T-cell (primary cell): ENCODE measurements at regions not wholly inside any gene's neighbourhood (a gene's known extent, or its start where the extent isn't known, plus 50 kb on each side); places are given as distances from the start of the nearest gene placed in this dataset.

Source experiments
- ATAC-seq, 4 experiments: fragments of 200-7000 bp in 3 of 4; fragments of 150-1000 bp in 1 of 4; cut with Tn5 transposase; replicated peaks in 1 of 4; 1 replicate in 3 of 4; 2 replicates in 1 of 4; pipeline ENCODE4 v1.10.0; 2021; ENCODE audit warnings: moderate library complexity in 3 of 4, mild to moderate bottlenecking in 2 of 4, moderate number of reproducible peaks in 1 of 4
- CTCF ChIA-PET, 2 donors: fragments of 300-600 bp; sonication (Branson Sonifier 250); formaldehyde crosslinking; loops; one replicate each; lab custom pipeline; 2022; ENCODE audit warnings: antibody characterized with exemption in 2 of 2; lab: Charles Lee
- POLR2A ChIA-PET, 2 donors: fragments of 300-600 bp; sonication (Branson Sonifier 250); formaldehyde crosslinking; loops; one replicate each; lab custom pipeline; 2022; ENCODE audit warnings: antibody characterized with exemption in 2 of 2; lab: Charles Lee
- DNase-seq, 35 experiments: peaks; one replicate each; pipeline versions ENCODE4 v3.0.0 to v3.0.0-alpha.2; 2013 to 2023
- H3K27ac ChIP-seq: one replicate; pipeline ENCODE4 v1.5.1; 2013; ENCODE audit warnings: low read length
- H3K27me3 ChIP-seq, 2 experiments: replicated peaks in 1 of 2; 1 replicate in 1 of 2; 2 replicates in 1 of 2; pipeline versions ENCODE4 v1.6.1 to v1.7.0; 2013; ENCODE audit warnings: low read length in 1 of 2, mixed read lengths in 1 of 2; ENCODE audit not compliant: control insufficient read depth in 2 of 2, insufficient read depth in 2 of 2; ENCODE audit errors: extremely low read depth in 1 of 2
- H3K36me3 ChIP-seq, 2 donors: 1 replicate in 1 of 2; 2 replicates in 1 of 2; pipeline versions ENCODE4 v1.6.1 to v1.7.0; 2013; ENCODE audit warnings: low read length in 1 of 2; ENCODE audit not compliant: control insufficient read depth in 2 of 2, insufficient read depth in 1 of 2; ENCODE audit errors: extremely low read depth in 1 of 2
- H3K4me1 ChIP-seq, 2 experiments: 1 replicate in 1 of 2; 2 replicates in 1 of 2; pipeline versions ENCODE4 v1.6.1 to v1.7.0; 2013; ENCODE audit warnings: low read length in 2 of 2, mixed read lengths in 1 of 2; ENCODE audit not compliant: insufficient read depth in 2 of 2, control insufficient read depth in 1 of 2; ENCODE audit errors: extremely low read depth in 1 of 2
- H3K4me3 ChIP-seq, 2 donors: 1 replicate in 1 of 2; 2 replicates in 1 of 2; pipeline versions ENCODE4 v1.5.1 to v1.7.0; 2013; ENCODE audit warnings: mild to moderate bottlenecking in 2 of 2, low read length in 1 of 2, moderate library complexity in 1 of 2; ENCODE audit not compliant: control insufficient read depth in 1 of 2; ENCODE audit errors: extremely low read depth in 1 of 2
- H3K9me3 ChIP-seq: 2 replicates; pipeline ENCODE4 v1.7.0; 2013
- H3K27ac Mint-ChIP-seq, 2 donors: one replicate each; pipeline ENCODE4 v1.8.0; 2020 to 2021; ENCODE audit warnings: mild to moderate bottlenecking in 2 of 2, mixed read lengths in 2 of 2
- H3K27me3 Mint-ChIP-seq, 2 donors: one replicate each; pipeline ENCODE4 v1.8.0; 2021 to 2022; ENCODE audit warnings: mixed read lengths in 2 of 2
- H3K36me3 Mint-ChIP-seq: one replicate; pipeline ENCODE4 v1.8.0; 2021; ENCODE audit warnings: mixed read lengths
- H3K4me1 Mint-ChIP-seq, 3 donors: one replicate each; pipeline ENCODE4 v1.8.0; 2020 to 2022; ENCODE audit warnings: mixed read lengths in 3 of 3, mild to moderate bottlenecking in 1 of 3
- H3K4me3 Mint-ChIP-seq, 3 donors: one replicate each; pipeline ENCODE4 v1.8.0; 2020 to 2022; ENCODE audit warnings: mild to moderate bottlenecking in 3 of 3, mixed read lengths in 3 of 3, moderate library complexity in 3 of 3
- H3K9me3 Mint-ChIP-seq, 3 donors: one replicate each; pipeline ENCODE4 v1.8.0; 2020 to 2022; ENCODE audit warnings: mixed read lengths in 3 of 3
- WGBS: methylation state at CpG from one replicate; pipeline ENCODE4 v1.1.5; 2013; ENCODE audit warnings: missing lambda C conversion rate; ENCODE audit not compliant: insufficient coverage; 5-methylcytosine and 5-hydroxymethylcytosine counted together

DNA sequence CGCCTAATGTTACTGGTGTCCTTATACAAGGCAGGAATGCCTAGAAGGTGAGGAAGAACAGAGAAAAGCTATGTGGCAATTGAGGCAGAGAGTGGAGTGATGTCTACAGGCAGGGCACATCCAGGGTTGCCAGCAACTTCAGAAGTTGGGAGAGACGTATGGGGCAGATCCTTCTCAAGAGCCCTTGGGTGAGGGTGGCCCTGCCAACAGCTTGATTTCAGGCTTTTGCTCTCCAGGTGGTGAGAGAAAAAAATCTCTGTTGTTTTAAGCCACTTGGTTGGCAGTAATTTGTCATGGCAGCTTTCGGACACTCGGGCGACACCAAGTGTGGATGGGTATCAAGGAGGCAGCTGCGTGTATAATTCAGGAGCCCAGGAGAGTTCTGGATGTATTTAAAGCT lies 217.4 kb upstream of the SMIM21 start:
- no peaks in the 10 kb centered on the region for H3K27me3 ChIP-seq
- no peaks in the 10 kb centered on the region for H3K9me3 ChIP-seq
- no peak for ATAC-seq
- Mint-ChIP-seq H3K9me3 (peaks cover 11 to 14% (median 12%) of the 10 kb centered on the region in 3 donors), H3K4me1 (no peaks in the 10 kb centered on the region), H3K27ac (no peak overlapping the region), H3K36me3 (no peaks in the 10 kb centered on the region), H3K27me3 (peaks cover under 1 to 6% of the 10 kb centered on the region in 2 donors), H3K4me3 (no peak overlapping the region)
- H3K4me1 ChIP-seq, result no peaks in the 10 kb centered on the region
- no peak for DNase-seq
- H3K36me3 ChIP-seq, result no peaks in the 10 kb centered on the region
- no peak overlapping the region for H3K4me3 ChIP-seq
- POLR2A ChIA-PET, result no interaction called here
- 94% methylated on average over 6 of the region's 6 CpGs for WGBS
- H3K27ac ChIP-seq, result no peak overlapping the region
- CTCF ChIA-PET, result no interaction called here

DNA sequence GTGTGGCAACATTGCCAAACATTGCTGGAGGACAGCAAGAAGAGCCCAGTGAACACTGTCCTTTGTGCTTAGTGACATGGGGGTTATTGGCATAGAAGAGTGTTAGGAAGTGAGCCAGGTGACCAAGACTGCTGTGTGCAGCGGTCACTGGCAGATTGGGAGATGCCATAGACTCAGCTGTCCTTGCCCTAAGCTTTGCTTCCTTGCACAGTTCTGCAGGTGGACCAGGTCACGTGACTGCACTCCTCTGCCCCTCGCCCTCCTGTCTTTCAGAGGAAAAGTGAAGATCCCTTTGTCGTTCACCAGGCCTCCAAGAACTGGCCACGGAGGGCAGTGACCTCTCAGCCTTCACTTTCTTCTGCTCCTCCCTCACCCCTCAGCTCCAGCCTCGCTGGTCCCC lies 215.6 kb upstream of the SMIM21 start:
- no peaks in the 10 kb centered on the region for H3K4me1 Mint-ChIP-seq
- peaks cover 11 to 14% (median 12%) of the 10 kb centered on the region in 3 donors for H3K9me3 Mint-ChIP-seq
- POLR2A ChIA-PET, result no interaction called here
- no peaks in the 10 kb centered on the region for H3K36me3 Mint-ChIP-seq
- no peaks in the 10 kb centered on the region for H3K9me3 ChIP-seq
- DNase-seq (no peak), ATAC-seq (no peak)
- peaks cover 7 to 8% of the 10 kb centered on the region in 2 donors for H3K27me3 Mint-ChIP-seq
- H3K4me1 ChIP-seq, result no peaks in the 10 kb centered on the region
- no peak overlapping the region for H3K27ac Mint-ChIP-seq
- H3K4me3 ChIP-seq, result no peak overlapping the region
- CTCF ChIA-PET, result no interaction called here
- H3K27ac ChIP-seq, result no peak overlapping the region
- 67% methylated on average over 6 of the region's 6 CpGs for WGBS
- no peak overlapping the region for H3K4me3 Mint-ChIP-seq
- no peaks in the 10 kb centered on the region for H3K27me3 ChIP-seq
- H3K36me3 ChIP-seq, result no peaks in the 10 kb centered on the region

DNA sequence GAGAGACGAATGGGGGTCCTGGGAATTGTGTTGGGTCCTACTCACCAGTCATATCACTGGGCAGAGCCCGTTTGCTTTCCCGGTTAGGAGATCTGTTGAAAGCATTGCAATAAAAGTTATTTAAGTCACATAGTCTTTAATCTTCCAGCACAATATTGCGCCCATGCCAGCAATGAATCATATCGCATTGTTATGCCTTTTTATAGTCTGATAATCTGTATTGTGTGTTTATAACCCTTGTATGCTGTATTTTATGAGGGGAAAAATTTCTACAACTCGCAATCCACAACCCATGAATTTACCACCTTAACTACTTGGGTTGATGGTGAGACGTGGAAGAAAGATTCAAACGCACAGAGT lies 211.9 kb upstream of the SMIM21 start:
- Histone ChIP-seq H3K9me3 (no peaks in the 10 kb centered on the region), H3K36me3 (no peaks in the 10 kb centered on the region), H3K27me3 (no peaks in the 10 kb centered on the region), H3K4me1 (no peaks in the 10 kb centered on the region), H3K27ac (no peak overlapping the region), H3K4me3 (no peak overlapping the region)
- POLR2A ChIA-PET, result no interaction called here
- H3K9me3 Mint-ChIP-seq, result peaks cover 0 to 5% (median 0%) of the 10 kb centered on the region in 3 donors
- no peak overlapping the region for H3K4me3 Mint-ChIP-seq
- peaks cover 7 to 8% of the 10 kb centered on the region in 2 donors for H3K27me3 Mint-ChIP-seq
- H3K27ac Mint-ChIP-seq, result no peak overlapping the region
- ATAC-seq (no peak), DNase-seq (no peak)
- no peaks in the 10 kb centered on the region for H3K36me3 Mint-ChIP-seq
- CTCF ChIA-PET, result no interaction called here
- 86% methylated on average over 1 of the region's 8 CpGs for WGBS
- no peaks in the 10 kb centered on the region for H3K4me1 Mint-ChIP-seq

DNA sequence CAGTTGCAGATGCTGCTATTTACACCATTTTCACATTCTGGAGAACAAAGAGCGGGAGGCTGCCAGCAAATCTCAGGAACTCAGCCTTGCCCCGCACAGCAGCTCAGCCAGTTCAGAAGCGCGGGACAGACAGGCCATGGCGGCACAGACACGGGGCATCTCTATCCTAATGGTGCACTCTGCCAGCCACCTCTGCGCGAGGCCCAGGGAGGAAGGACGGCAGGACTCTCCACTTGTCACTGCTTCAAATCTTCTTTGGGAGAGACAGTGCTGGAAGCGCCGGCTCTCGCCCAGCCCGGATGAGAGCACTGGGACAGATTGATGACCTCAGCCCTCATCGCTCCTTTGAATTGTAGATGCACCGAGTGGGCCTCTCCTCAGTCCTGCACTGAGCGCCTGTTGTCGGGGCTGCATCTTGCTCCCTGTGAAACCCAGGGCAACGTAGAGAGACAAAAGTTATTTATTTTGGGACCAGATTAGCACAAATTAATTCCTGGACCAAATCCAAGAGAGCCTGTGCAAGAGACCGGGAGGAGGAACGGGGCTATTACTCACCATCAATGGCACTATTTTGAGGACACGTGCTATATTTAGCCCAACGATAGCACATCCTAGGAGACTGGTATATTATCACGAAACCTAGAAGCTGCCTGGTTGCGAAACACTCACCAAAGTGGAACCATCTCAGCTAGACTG lies 211.4 kb upstream of the SMIM21 start:
- no peak overlapping the region for H3K27ac Mint-ChIP-seq
- ATAC-seq, result no peak
- no peaks in the 10 kb centered on the region for H3K4me1 ChIP-seq
- no peaks in the 10 kb centered on the region for H3K36me3 Mint-ChIP-seq
- H3K36me3 ChIP-seq, result no peaks in the 10 kb centered on the region
- H3K4me3 Mint-ChIP-seq, result no peak overlapping the region
- H3K9me3 Mint-ChIP-seq, result peaks cover 0 to 5% (median 0%) of the 10 kb centered on the region in 3 donors
- H3K27ac ChIP-seq, result no peak overlapping the region
- 58% methylated on average over 20 of the region's 24 CpGs for WGBS
- H3K4me1 Mint-ChIP-seq, result no peaks in the 10 kb centered on the region
- no peaks in the 10 kb centered on the region for H3K9me3 ChIP-seq
- no peak overlapping the region for H3K4me3 ChIP-seq
- POLR2A ChIA-PET, result no interaction called here
- H3K27me3 ChIP-seq, result no peaks in the 10 kb centered on the region
- CTCF ChIA-PET, result no interaction called here
- peaks cover 7 to 8% of the 10 kb centered on the region in 2 donors for H3K27me3 Mint-ChIP-seq
- no peak for DNase-seq

DNA sequence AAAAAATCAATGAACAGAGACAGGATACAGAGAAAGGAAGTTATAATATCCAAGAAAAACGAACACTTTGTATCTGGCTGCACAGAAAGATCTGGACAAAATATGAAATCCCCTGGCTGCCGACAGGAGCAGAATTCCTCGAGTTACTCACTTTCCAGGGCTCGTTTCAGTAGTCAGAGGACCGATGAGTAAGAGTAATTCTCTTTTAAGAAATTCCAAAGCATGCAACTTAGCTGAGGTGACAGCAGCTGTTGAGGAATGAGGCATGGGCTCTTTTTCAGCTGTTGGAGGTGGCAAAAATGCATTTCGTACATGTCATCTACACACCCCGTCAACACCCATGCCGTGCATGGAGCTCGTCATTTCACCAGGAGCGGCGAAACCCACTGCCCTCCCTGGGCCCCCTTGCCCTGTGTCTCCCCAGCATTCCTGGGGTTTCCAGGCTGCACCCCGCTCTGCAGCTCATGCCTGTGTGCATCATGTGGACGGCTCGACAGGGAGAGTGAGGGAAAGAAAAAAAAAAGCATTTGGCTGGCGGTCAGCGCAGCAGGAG lies 210.8 kb upstream of the SMIM21 start:
- Histone ChIP-seq H3K4me1 (no peaks in the 10 kb centered on the region), H3K9me3 (no peaks in the 10 kb centered on the region), H3K27me3 (no peaks in the 10 kb centered on the region), H3K36me3 (no peaks in the 10 kb centered on the region), H3K4me3 (no peak overlapping the region), H3K27ac (no peak overlapping the region)
- POLR2A ChIA-PET, result no interaction called here
- CTCF ChIA-PET, result no interaction called here
- ATAC-seq (no peak), DNase-seq (no peak)
- Mint-ChIP-seq H3K4me3 (no peak overlapping the region), H3K9me3 (peaks cover 0 to 5% (median 0%) of the 10 kb centered on the region in 3 donors), H3K27me3 (peaks cover 7 to 8% of the 10 kb centered on the region in 2 donors), H3K36me3 (no peaks in the 10 kb centered on the region), H3K4me1 (no peaks in the 10 kb centered on the region), H3K27ac (no peak overlapping the region)
- WGBS, result 76% methylated on average over 11 of the region's 16 CpGs

DNA sequence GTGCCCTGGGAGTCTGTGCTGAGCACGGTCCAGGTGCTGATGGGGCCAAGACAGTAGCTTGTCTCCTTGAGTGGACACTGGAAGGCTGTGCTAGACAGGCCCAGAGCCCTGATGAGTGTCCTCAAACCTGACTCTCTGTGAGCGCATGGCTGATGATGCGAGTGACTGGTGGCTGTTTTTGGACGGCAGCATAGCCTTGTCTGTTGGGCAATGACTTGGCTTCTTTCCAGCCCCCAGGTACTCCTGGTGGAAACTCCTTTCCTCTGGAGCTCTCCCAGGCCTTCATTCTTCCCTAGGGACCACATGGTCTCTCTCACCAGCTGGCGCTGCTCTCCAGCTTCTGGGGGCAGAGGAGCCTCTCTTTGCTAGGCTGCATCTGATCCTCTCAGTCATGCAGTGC lies 207.6 kb upstream of the SMIM21 start:
- no peaks in the 10 kb centered on the region for H3K4me1 Mint-ChIP-seq
- Histone ChIP-seq H3K4me1 (no peaks in the 10 kb centered on the region), H3K27ac (no peak overlapping the region), H3K27me3 (no peaks in the 10 kb centered on the region), H3K4me3 (no peak overlapping the region), H3K36me3 (no peaks in the 10 kb centered on the region), H3K9me3 (no peaks in the 10 kb centered on the region)
- CTCF ChIA-PET, result no interaction called here
- peaks cover 6 to 17% of the 10 kb centered on the region in 2 donors for H3K27me3 Mint-ChIP-seq
- WGBS, result 85% methylated on average over 4 of the region's 5 CpGs
- no peak overlapping the region for H3K4me3 Mint-ChIP-seq
- no peak overlapping the region for H3K27ac Mint-ChIP-seq
- H3K9me3 Mint-ChIP-seq, result no peaks in the 10 kb centered on the region
- ATAC-seq (no peak), DNase-seq (no peak)
- POLR2A ChIA-PET, result no interaction called here
- H3K36me3 Mint-ChIP-seq, result no peaks in the 10 kb centered on the region
